Esophagus muscularis mucosa (tissue), 4 donors: ENCODE measurements at regions not wholly inside any gene's neighbourhood (a gene's known extent, or its start where the extent isn't known, plus 50 kb on each side); places are given as distances from the start of the nearest gene placed in this dataset.

Source experiments
- EP300 ChIP-seq: sonication (generic); formaldehyde crosslinking; IDR thresholded peaks from one replicate; pipeline ENCODE4 v1.6.1; 2017; ENCODE audit warnings: antibody characterized with exemption
- POLR2A ChIP-seq: fragments of 450-650 bp; IDR thresholded peaks from one replicate; pipeline ENCODE4 v1.6.1; 2017; ENCODE audit warnings: antibody characterized with exemption, moderate library complexity, mild to moderate bottlenecking, low read depth
- POLR2AphosphoS5 ChIP-seq, 2 donors: sonication (generic); formaldehyde crosslinking; IDR thresholded peaks; one replicate each; pipeline ENCODE4 v1.6.1; 2017; ENCODE audit warnings: antibody characterized with exemption in 2 of 2
- TF ChIP-seq, protein P1 (sequence below), 3 experiments: fragments of 200-600 bp in 2 of 3; fragments of 450-650 bp in 1 of 3; sonication (generic) in 2 of 3; IDR thresholded peaks; one replicate each; pipeline ENCODE4 v1.5.1; 2017 to 2019; ENCODE audit warnings: antibody characterized with exemption in 3 of 3, mild to moderate bottlenecking in 2 of 3, moderate library complexity in 1 of 3

DNA sequence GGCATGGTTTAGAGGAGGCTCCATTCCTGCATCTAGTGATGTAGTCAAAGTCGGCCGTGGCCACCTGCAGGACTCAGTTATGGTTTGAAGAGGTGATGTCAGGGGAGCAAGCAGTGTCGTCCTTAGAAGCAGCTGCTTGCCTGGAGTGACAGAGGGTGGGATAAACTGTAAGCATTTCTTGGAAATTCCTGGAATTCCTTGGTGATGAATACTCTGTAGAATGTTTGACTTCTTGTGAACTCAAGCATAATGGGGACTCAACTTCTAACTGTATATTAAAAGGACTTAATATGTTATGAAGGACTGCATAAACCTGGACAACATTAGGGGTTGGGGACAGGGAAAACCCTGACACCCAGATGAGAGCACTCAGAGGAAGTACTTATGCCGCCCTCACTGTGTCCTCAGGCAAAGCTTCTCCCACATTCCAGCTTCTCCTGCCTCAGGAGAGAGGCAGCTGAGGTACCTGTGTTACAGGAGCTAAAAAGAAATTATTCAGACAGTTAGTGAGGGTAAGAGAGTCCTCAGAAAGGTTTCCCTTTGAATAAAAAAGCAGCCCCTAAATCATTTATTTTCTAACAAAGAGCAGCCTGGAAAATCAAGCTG is 459.9 kb upstream of the CELF4 start:
- TF ChIP-seq POLR2A (no peak), EP300 (no peak), POLR2AphosphoS5 (IDR thresholded peaks at IDR 0.05) (no peak)
- TF ChIP-seq, protein P1, sequence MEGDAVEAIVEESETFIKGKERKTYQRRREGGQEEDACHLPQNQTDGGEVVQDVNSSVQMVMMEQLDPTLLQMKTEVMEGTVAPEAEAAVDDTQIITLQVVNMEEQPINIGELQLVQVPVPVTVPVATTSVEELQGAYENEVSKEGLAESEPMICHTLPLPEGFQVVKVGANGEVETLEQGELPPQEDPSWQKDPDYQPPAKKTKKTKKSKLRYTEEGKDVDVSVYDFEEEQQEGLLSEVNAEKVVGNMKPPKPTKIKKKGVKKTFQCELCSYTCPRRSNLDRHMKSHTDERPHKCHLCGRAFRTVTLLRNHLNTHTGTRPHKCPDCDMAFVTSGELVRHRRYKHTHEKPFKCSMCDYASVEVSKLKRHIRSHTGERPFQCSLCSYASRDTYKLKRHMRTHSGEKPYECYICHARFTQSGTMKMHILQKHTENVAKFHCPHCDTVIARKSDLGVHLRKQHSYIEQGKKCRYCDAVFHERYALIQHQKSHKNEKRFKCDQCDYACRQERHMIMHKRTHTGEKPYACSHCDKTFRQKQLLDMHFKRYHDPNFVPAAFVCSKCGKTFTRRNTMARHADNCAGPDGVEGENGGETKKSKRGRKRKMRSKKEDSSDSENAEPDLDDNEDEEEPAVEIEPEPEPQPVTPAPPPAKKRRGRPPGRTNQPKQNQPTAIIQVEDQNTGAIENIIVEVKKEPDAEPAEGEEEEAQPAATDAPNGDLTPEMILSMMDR (IDR thresholded peaks at IDR 0.05), result no peak
